ENCODE measurements at regions not wholly inside any gene's neighbourhood (a gene's known extent, or its start where the extent isn't known, plus 50 kb on each side); places are given as distances from the start of the nearest gene placed in this dataset.

DNA sequence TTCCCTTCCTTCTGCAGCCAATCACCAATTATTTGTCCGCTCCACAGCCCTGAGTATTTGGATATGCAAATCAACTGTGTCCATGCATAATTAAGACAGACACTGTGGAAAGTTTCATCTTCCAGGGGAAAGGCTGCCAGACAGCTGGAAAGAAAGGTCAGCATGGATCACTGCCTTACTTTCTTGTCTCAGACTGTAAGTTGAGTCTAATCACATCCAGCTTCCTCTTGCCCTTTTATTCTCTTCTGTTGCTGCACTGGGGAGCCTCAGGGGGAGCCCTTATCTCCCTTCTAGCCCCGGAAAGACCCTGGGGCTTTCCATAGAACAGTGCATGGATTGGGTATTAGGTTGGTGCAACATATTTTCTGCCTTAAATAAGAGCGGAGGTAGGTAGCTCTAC, 182.9 kb downstream of the OMA1 start:
- ATAC-seq, result no peak
- Mint-ChIP-seq H3K36me3 (ENCODE audit: low read depth) (no peaks in the 10 kb centered on the region), H3K9me3 (no peaks in the 10 kb centered on the region), H3K4me1 (ENCODE audit: low read depth) (peaks cover 2% of the 10 kb centered on the region), H3K4me3 (no peak overlapping the region), H3K27me3 (no peaks in the 10 kb centered on the region), H3K27ac (no peak overlapping the region)
- ChIA-PET POLR2A (no interaction called here), CTCF (no interaction called here)
- TF ChIP-seq, protein P1, sequence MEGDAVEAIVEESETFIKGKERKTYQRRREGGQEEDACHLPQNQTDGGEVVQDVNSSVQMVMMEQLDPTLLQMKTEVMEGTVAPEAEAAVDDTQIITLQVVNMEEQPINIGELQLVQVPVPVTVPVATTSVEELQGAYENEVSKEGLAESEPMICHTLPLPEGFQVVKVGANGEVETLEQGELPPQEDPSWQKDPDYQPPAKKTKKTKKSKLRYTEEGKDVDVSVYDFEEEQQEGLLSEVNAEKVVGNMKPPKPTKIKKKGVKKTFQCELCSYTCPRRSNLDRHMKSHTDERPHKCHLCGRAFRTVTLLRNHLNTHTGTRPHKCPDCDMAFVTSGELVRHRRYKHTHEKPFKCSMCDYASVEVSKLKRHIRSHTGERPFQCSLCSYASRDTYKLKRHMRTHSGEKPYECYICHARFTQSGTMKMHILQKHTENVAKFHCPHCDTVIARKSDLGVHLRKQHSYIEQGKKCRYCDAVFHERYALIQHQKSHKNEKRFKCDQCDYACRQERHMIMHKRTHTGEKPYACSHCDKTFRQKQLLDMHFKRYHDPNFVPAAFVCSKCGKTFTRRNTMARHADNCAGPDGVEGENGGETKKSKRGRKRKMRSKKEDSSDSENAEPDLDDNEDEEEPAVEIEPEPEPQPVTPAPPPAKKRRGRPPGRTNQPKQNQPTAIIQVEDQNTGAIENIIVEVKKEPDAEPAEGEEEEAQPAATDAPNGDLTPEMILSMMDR (IDR thresholded peaks at IDR 0.05), result no peak
- DNase-seq, result peak; percentile 15
- intact Hi-C loops (cut with micrococcal nuclease), result no loop called here

DNA sequence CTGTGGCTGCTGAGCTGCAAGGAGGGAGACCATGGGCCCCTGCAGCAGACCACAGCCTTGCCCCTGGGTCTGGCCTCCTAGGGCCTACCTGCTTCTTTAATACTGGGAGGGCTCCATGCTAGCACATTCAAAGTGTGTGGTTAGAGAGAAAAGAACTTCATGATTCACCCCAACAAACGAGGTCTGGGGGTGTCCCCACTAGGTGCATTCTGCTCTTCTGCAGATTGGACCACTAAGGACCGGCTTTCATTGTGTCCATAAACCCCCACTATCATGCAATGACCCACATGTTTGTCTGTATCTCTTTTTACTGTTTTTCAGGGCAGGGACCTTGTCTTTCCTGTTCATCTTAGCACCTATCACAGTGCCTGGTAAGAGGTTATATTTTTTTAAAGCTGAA, 185.4 kb downstream of the OMA1 start:
- no peak overlapping the region for H3K4me3 Mint-ChIP-seq
- no peaks in the 10 kb centered on the region for H3K27me3 Mint-ChIP-seq
- POLR2A ChIA-PET, result no interaction called here
- CTCF ChIA-PET, result no interaction called here
- H3K36me3 Mint-ChIP-seq (ENCODE audit: low read depth), result no peaks in the 10 kb centered on the region
- peaks cover 2% of the 10 kb centered on the region for H3K4me1 Mint-ChIP-seq (ENCODE audit: low read depth)
- intact Hi-C loops (cut with micrococcal nuclease), result no loop called here
- DNase-seq (peak; percentile 31), ATAC-seq (peak; percentile 85)
- no peaks in the 10 kb centered on the region for H3K9me3 Mint-ChIP-seq
- H3K27ac Mint-ChIP-seq, result peak overlapping the region; percentile 28
- TF ChIP-seq, protein P1 (IDR thresholded peaks at IDR 0.05), result no peak

DNA sequence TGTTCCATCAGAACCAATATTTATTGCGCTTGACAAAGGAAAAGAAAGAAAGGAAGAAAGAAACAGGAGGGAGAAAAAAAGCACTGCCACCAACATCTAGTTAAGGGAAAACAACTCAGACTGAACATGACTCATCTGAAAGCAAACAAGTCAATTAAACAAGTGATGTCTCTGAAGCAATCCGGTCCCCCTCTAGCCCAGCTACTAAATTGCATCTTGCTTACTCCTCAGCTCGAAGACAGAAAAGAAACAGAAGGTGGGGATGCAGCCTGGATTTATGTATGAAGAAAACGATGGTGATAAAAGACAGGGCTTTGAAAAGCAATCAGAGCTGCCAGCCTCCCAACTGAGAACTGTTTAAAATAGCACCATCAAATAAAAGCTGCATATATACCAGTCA, 188.2 kb downstream of the OMA1 start:
- ChIA-PET POLR2A (no interaction called here), CTCF (no interaction called here)
- no peak overlapping the region for H3K4me3 Mint-ChIP-seq
- DNase-seq, result no peak
- H3K9me3 Mint-ChIP-seq, result no peaks in the 10 kb centered on the region
- TF ChIP-seq, protein P1 (IDR thresholded peaks at IDR 0.05), result no peak
- H3K27ac Mint-ChIP-seq, result no peak overlapping the region
- H3K4me1 Mint-ChIP-seq (ENCODE audit: low read depth), result peaks cover 2% of the 10 kb centered on the region
- intact Hi-C loops (cut with micrococcal nuclease), result no loop called here
- no peaks in the 10 kb centered on the region for H3K36me3 Mint-ChIP-seq (ENCODE audit: low read depth)
- no peaks in the 10 kb centered on the region for H3K27me3 Mint-ChIP-seq
- ATAC-seq, result no peak

DNA sequence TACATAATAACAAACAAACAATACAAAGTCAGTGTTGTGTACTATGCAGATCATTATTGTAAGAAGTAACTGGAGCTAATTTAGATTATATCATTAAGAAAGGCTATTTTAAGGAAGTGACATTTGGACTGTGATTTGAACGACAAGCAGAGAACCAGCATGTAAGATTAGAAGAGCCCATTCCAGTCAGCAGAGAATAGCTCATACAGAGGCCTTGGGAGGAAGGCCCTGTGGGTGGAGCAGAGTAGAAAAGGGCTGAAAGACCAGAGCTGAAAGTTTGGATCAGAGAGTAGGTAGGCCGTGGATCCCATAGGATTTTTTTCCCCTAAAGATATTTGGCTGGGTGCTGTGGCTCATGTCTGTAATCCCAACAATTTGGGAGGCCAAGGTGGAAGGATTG, 190.1 kb downstream of the OMA1 start:
- Mint-ChIP-seq H3K9me3 (no peaks in the 10 kb centered on the region), H3K36me3 (ENCODE audit: low read depth) (no peaks in the 10 kb centered on the region), H3K4me3 (no peak overlapping the region), H3K27ac (no peak overlapping the region), H3K27me3 (peaks cover 2% of the 10 kb centered on the region), H3K4me1 (ENCODE audit: low read depth) (peaks cover 2% of the 10 kb centered on the region)
- ChIA-PET CTCF (no interaction called here), POLR2A (no interaction called here)
- TF ChIP-seq, protein P1 (IDR thresholded peaks at IDR 0.05), result no peak
- ATAC-seq, result no peak
- intact Hi-C loops (cut with micrococcal nuclease), result no loop called here
- no peak for DNase-seq

DNA sequence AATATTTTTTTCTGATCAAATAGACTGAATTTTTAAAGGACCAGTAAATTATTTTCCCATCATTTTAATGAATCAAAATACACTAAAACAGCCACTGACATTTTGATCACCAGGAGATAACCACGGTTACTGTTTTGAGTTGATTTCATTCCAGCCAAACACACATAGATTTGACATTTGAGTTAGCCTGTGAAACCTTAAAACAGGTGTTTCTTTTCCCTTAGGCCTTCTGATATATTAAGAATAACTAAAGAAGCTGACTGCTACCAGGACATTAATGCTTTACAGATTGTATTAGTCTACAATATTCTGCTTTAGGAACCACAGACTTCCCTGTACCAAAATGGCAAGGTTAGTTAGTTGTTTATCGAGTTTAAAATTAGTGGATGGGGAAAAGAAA, 193.4 kb downstream of the OMA1 start:
- TF ChIP-seq, protein P1 (IDR thresholded peaks at IDR 0.05), result no peak
- ChIA-PET POLR2A (no interaction called here), CTCF (no interaction called here)
- H3K27me3 Mint-ChIP-seq, result peaks cover 2% of the 10 kb centered on the region
- H3K4me3 Mint-ChIP-seq, result no peak overlapping the region
- no peaks in the 10 kb centered on the region for H3K4me1 Mint-ChIP-seq (ENCODE audit: low read depth)
- no peak overlapping the region for H3K27ac Mint-ChIP-seq
- H3K9me3 Mint-ChIP-seq, result peaks cover 2% of the 10 kb centered on the region
- no peak for ATAC-seq
- no peaks in the 10 kb centered on the region for H3K36me3 Mint-ChIP-seq (ENCODE audit: low read depth)
- intact Hi-C loops (cut with micrococcal nuclease), result no loop called here
- DNase-seq, result no peak
